ENCODE measurements at regions not wholly inside any gene's neighbourhood (a gene's known extent, or its start where the extent isn't known, plus 50 kb on each side); places are given as distances from the start of the nearest gene placed in this dataset.

GRCh38 chr2:51220080-51220479, 188.1 kb upstream of the NRXN1 start:
- Mint-ChIP-seq H3K36me3 (no peaks in the 10 kb centered on the region), H3K4me1 (no peaks in the 10 kb centered on the region), H3K4me3 (no peak overlapping the region), H3K27ac (no peak overlapping the region), H3K27me3 (no peaks in the 10 kb centered on the region), H3K9me3 (peaks cover 9 to 22% (median 15%) of the 10 kb centered on the region in 3 donors)
- no CpG with 5 or more reads among the region's 2 CpGs for WGBS (ENCODE audit: insufficient coverage)
- CTCF ChIA-PET, result interaction anchor here in 1 of 2 donors (0.6 kb wide), 1 partner anchor 544 kb away, joined by 3 read pairs; no protein-coding TSS in a partner anchor
- H3K36me3 ChIP-seq (ENCODE audit: control insufficient read depth in 2 of 2, extremely low read depth in 1 of 2, insufficient read depth in 1 of 2, low read length in 1 of 2), result no peaks in the 10 kb centered on the region
- no peak overlapping the region for H3K27ac ChIP-seq (ENCODE audit: low read length)
- POLR2A ChIA-PET, result no interaction called here
- DNase-seq (no peak), ATAC-seq (replicated peaks in 1 of 4) (no peak)
- H3K4me3 ChIP-seq (ENCODE audit: control insufficient read depth in 1 of 2, extremely low read depth in 1 of 2, low read length in 1 of 2), result no peak overlapping the region
- no peaks in the 10 kb centered on the region for H3K9me3 ChIP-seq
- H3K4me1 ChIP-seq (ENCODE audit: control insufficient read depth in 1 of 2, extremely low read depth in 1 of 2, insufficient read depth in 2 of 2, low read length in 2 of 2), result no peaks in the 10 kb centered on the region
- H3K27me3 ChIP-seq (replicated peaks in 1 of 2; ENCODE audit: control insufficient read depth in 2 of 2, extremely low read depth in 1 of 2, insufficient read depth in 2 of 2, low read length in 1 of 2), result no peaks in the 10 kb centered on the region

- Mint-ChIP-seq H3K27ac (no peak overlapping the region), H3K36me3 (no peaks in the 10 kb centered on the region), H3K4me3 (no peak overlapping the region), H3K9me3 (peaks cover 9 to 22% (median 14%) of the 10 kb centered on the region in 3 donors), H3K27me3 (no peaks in the 10 kb centered on the region), H3K4me1 (no peaks in the 10 kb centered on the region)
- DNase-seq (no peak), ATAC-seq (replicated peaks in 1 of 4) (no peak)
- H3K4me3 ChIP-seq (ENCODE audit: control insufficient read depth in 1 of 2, extremely low read depth in 1 of 2, low read length in 1 of 2), result no peak overlapping the region
- H3K9me3 ChIP-seq, result no peaks in the 10 kb centered on the region
- no peaks in the 10 kb centered on the region for H3K36me3 ChIP-seq (ENCODE audit: control insufficient read depth in 2 of 2, extremely low read depth in 1 of 2, insufficient read depth in 1 of 2, low read length in 1 of 2)
- WGBS (ENCODE audit: insufficient coverage), result 73% methylated on average over 2 of the region's 4 CpGs
- no peaks in the 10 kb centered on the region for H3K27me3 ChIP-seq (replicated peaks in 1 of 2; ENCODE audit: control insufficient read depth in 2 of 2, extremely low read depth in 1 of 2, insufficient read depth in 2 of 2, low read length in 1 of 2)
- CTCF ChIA-PET, result no interaction called here
- H3K27ac ChIP-seq (ENCODE audit: low read length), result no peak overlapping the region
- POLR2A ChIA-PET, result no interaction called here
- H3K4me1 ChIP-seq (ENCODE audit: control insufficient read depth in 1 of 2, extremely low read depth in 1 of 2, insufficient read depth in 2 of 2, low read length in 2 of 2), result no peaks in the 10 kb centered on the region
Measured at GRCh38 chr2:51219468-51219867, 187.5 kb upstream of the NRXN1 start.

- no peak overlapping the region for H3K27ac ChIP-seq (ENCODE audit: low read length)
- ChIA-PET CTCF (no interaction called here), POLR2A (no interaction called here)
- H3K4me1 ChIP-seq (ENCODE audit: control insufficient read depth in 1 of 2, extremely low read depth in 1 of 2, insufficient read depth in 2 of 2, low read length in 2 of 2), result no peaks in the 10 kb centered on the region
- Mint-ChIP-seq H3K27me3 (no peaks in the 10 kb centered on the region), H3K4me3 (no peak overlapping the region), H3K27ac (no peak overlapping the region), H3K36me3 (no peaks in the 10 kb centered on the region), H3K4me1 (no peaks in the 10 kb centered on the region), H3K9me3 (peaks cover 8 to 14% (median 9%) of the 10 kb centered on the region in 3 donors)
- DNase-seq (no peak), ATAC-seq (replicated peaks in 1 of 4) (no peak)
- H3K27me3 ChIP-seq (replicated peaks in 1 of 2; ENCODE audit: control insufficient read depth in 2 of 2, extremely low read depth in 1 of 2, insufficient read depth in 2 of 2, low read length in 1 of 2), result no peaks in the 10 kb centered on the region
- H3K9me3 ChIP-seq, result no peaks in the 10 kb centered on the region
- H3K4me3 ChIP-seq (ENCODE audit: control insufficient read depth in 1 of 2, extremely low read depth in 1 of 2, low read length in 1 of 2), result no peak overlapping the region
- WGBS (ENCODE audit: insufficient coverage), result no CpG with 5 or more reads among the region's 1 CpG
- no peaks in the 10 kb centered on the region for H3K36me3 ChIP-seq (ENCODE audit: control insufficient read depth in 2 of 2, extremely low read depth in 1 of 2, insufficient read depth in 1 of 2, low read length in 1 of 2)
Measured at GRCh38 chr2:51218047-51218446, 186.1 kb upstream of the NRXN1 start.

GRCh38 chr2:51213826-51214225, 181.9 kb upstream of the NRXN1 start:
- H3K36me3 ChIP-seq (ENCODE audit: control insufficient read depth in 2 of 2, extremely low read depth in 1 of 2, insufficient read depth in 1 of 2, low read length in 1 of 2), result no peaks in the 10 kb centered on the region
- H3K4me1 Mint-ChIP-seq, result no peaks in the 10 kb centered on the region
- no peaks in the 10 kb centered on the region for H3K27me3 Mint-ChIP-seq
- H3K4me3 ChIP-seq (ENCODE audit: control insufficient read depth in 1 of 2, extremely low read depth in 1 of 2, low read length in 1 of 2), result no peak overlapping the region
- ATAC-seq (replicated peaks in 1 of 4) (no peak), DNase-seq (no peak)
- ChIA-PET CTCF (no interaction called here), POLR2A (no interaction called here)
- H3K36me3 Mint-ChIP-seq, result no peaks in the 10 kb centered on the region
- no peak overlapping the region for H3K27ac ChIP-seq (ENCODE audit: low read length)
- whole genome bisulfite sequencing (ENCODE audit: insufficient coverage), result no CpG with 5 or more reads among the region's 2 CpGs
- no peaks in the 10 kb centered on the region for H3K4me1 ChIP-seq (ENCODE audit: control insufficient read depth in 1 of 2, extremely low read depth in 1 of 2, insufficient read depth in 2 of 2, low read length in 2 of 2)
- no peak overlapping the region for H3K4me3 Mint-ChIP-seq
- peaks cover 7 to 11% (median 10%) of the 10 kb centered on the region in 3 donors for H3K9me3 Mint-ChIP-seq
- no peaks in the 10 kb centered on the region for H3K9me3 ChIP-seq
- no peaks in the 10 kb centered on the region for H3K27me3 ChIP-seq (replicated peaks in 1 of 2; ENCODE audit: control insufficient read depth in 2 of 2, extremely low read depth in 1 of 2, insufficient read depth in 2 of 2, low read length in 1 of 2)
- no peak overlapping the region for H3K27ac Mint-ChIP-seq

- no CpG with 5 or more reads among the region's 1 CpG for WGBS (ENCODE audit: insufficient coverage)
- no peak for ATAC-seq (replicated peaks in 1 of 4)
- Mint-ChIP-seq H3K4me1 (no peaks in the 10 kb centered on the region), H3K36me3 (no peaks in the 10 kb centered on the region), H3K9me3 (peaks cover 7 to 10% (median 9%) of the 10 kb centered on the region in 3 donors), H3K27me3 (no peaks in the 10 kb centered on the region), H3K4me3 (no peak overlapping the region), H3K27ac (no peak overlapping the region)
- Histone ChIP-seq H3K4me1 (ENCODE audit: control insufficient read depth in 1 of 2, extremely low read depth in 1 of 2, insufficient read depth in 2 of 2, low read length in 2 of 2) (no peaks in the 10 kb centered on the region), H3K27ac (ENCODE audit: low read length) (no peak overlapping the region), H3K4me3 (ENCODE audit: control insufficient read depth in 1 of 2, extremely low read depth in 1 of 2, low read length in 1 of 2) (no peak overlapping the region), H3K36me3 (ENCODE audit: control insufficient read depth in 2 of 2, extremely low read depth in 1 of 2, insufficient read depth in 1 of 2, low read length in 1 of 2) (no peaks in the 10 kb centered on the region), H3K27me3 (replicated peaks in 1 of 2; ENCODE audit: control insufficient read depth in 2 of 2, extremely low read depth in 1 of 2, insufficient read depth in 2 of 2, low read length in 1 of 2) (no peaks in the 10 kb centered on the region), H3K9me3 (no peaks in the 10 kb centered on the region)
- no peak for DNase-seq
- ChIA-PET POLR2A (no interaction called here), CTCF (no interaction called here)
Measured at GRCh38 chr2:51212374-51212773, 180.4 kb upstream of the NRXN1 start.

GRCh38 chr2:51208521-51208920, 176.6 kb upstream of the NRXN1 start:
- Histone ChIP-seq H3K27me3 (replicated peaks in 1 of 2; ENCODE audit: control insufficient read depth in 2 of 2, extremely low read depth in 1 of 2, insufficient read depth in 2 of 2, low read length in 1 of 2) (no peaks in the 10 kb centered on the region), H3K9me3 (no peaks in the 10 kb centered on the region), H3K4me3 (ENCODE audit: control insufficient read depth in 1 of 2, extremely low read depth in 1 of 2, low read length in 1 of 2) (no peak overlapping the region), H3K4me1 (ENCODE audit: control insufficient read depth in 1 of 2, extremely low read depth in 1 of 2, insufficient read depth in 2 of 2, low read length in 2 of 2) (no peaks in the 10 kb centered on the region), H3K27ac (ENCODE audit: low read length) (no peak overlapping the region), H3K36me3 (ENCODE audit: control insufficient read depth in 2 of 2, extremely low read depth in 1 of 2, insufficient read depth in 1 of 2, low read length in 1 of 2) (no peaks in the 10 kb centered on the region)
- no peaks in the 10 kb centered on the region for H3K27me3 Mint-ChIP-seq
- ChIA-PET CTCF (no interaction called here), POLR2A (no interaction called here)
- no peak overlapping the region for H3K4me3 Mint-ChIP-seq
- no peaks in the 10 kb centered on the region for H3K36me3 Mint-ChIP-seq
- H3K27ac Mint-ChIP-seq, result no peak overlapping the region
- no peaks in the 10 kb centered on the region for H3K4me1 Mint-ChIP-seq
- H3K9me3 Mint-ChIP-seq, result peaks cover 9 to 20% (median 12%) of the 10 kb centered on the region in 3 donors
- WGBS (ENCODE audit: insufficient coverage), result no CpG with 5 or more reads among the region's 1 CpG
- DNase-seq, result no peak
- ATAC-seq (replicated peaks in 1 of 4), result no peak

GRCh38 chr2:51201295-51201694, 169.4 kb upstream of the NRXN1 start:
- Mint-ChIP-seq H3K36me3 (no peaks in the 10 kb centered on the region), H3K4me3 (no peak overlapping the region), H3K9me3 (peaks cover 8 to 15% (median 15%) of the 10 kb centered on the region in 3 donors), H3K27ac (no peak overlapping the region), H3K4me1 (no peaks in the 10 kb centered on the region), H3K27me3 (no peaks in the 10 kb centered on the region)
- H3K9me3 ChIP-seq, result no peaks in the 10 kb centered on the region
- H3K27ac ChIP-seq (ENCODE audit: low read length), result no peak overlapping the region
- no peaks in the 10 kb centered on the region for H3K27me3 ChIP-seq (replicated peaks in 1 of 2; ENCODE audit: control insufficient read depth in 2 of 2, extremely low read depth in 1 of 2, insufficient read depth in 2 of 2, low read length in 1 of 2)
- no peak for DNase-seq
- no peaks in the 10 kb centered on the region for H3K4me1 ChIP-seq (ENCODE audit: control insufficient read depth in 1 of 2, extremely low read depth in 1 of 2, insufficient read depth in 2 of 2, low read length in 2 of 2)
- H3K36me3 ChIP-seq (ENCODE audit: control insufficient read depth in 2 of 2, extremely low read depth in 1 of 2, insufficient read depth in 1 of 2, low read length in 1 of 2), result no peaks in the 10 kb centered on the region
- POLR2A ChIA-PET, result no interaction called here
- ATAC-seq (replicated peaks in 1 of 4), result no peak
- H3K4me3 ChIP-seq (ENCODE audit: control insufficient read depth in 1 of 2, extremely low read depth in 1 of 2, low read length in 1 of 2), result no peak overlapping the region
- CTCF ChIA-PET, result no interaction called here
